ENCODE measurements at regions not wholly inside any gene's neighbourhood (a gene's known extent, or its start where the extent isn't known, plus 50 kb on each side); places are given as distances from the start of the nearest gene placed in this dataset.

- TF ChIP-seq MAX (IDR thresholded peaks at IDR 0.05) = no peak
- TF ChIP-seq GABPA (IDR thresholded peaks at IDR 0.05 in 1 of 2, conservative IDR thresholded peaks at IDR 0.05 in 1 of 2) = no peak
- no peak for TF ChIP-seq CTCF (IDR thresholded peaks at IDR 0.05; ENCODE audit: low read depth, low read length, missing input control)
Observed at GRCh38 chr11:116145187-116145865, 627.5 kb downstream of the BUD13 start.
